ENCODE measurements at regions not wholly inside any gene's neighbourhood (a gene's known extent, or its start where the extent isn't known, plus 50 kb on each side); places are given as distances from the start of the nearest gene placed in this dataset.

DNA sequence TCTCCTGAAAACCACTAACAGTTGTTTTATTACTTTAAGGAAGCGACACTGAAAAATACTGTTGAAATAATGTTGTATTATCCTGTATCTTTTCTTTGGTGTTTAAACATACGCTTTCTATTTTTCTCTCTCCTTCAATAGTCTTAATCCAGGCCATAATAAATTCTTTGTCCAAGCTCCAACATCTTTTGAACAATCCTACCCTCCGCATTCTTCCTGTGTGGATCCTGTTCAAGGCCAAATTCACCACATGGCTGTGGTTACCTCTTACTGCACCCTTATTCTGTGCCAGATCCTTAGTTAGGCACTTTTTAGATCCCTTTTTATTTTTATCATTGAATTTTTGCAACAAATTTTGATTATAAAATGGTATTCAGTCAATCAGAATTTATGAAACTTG, 1691.5 kb downstream of the MAT2B start:
- no peak for TF ChIP-seq EP300 (conservative IDR thresholded peaks at IDR 0.05; ENCODE audit: poor library complexity, severe bottlenecking)
- TF ChIP-seq, protein P1, sequence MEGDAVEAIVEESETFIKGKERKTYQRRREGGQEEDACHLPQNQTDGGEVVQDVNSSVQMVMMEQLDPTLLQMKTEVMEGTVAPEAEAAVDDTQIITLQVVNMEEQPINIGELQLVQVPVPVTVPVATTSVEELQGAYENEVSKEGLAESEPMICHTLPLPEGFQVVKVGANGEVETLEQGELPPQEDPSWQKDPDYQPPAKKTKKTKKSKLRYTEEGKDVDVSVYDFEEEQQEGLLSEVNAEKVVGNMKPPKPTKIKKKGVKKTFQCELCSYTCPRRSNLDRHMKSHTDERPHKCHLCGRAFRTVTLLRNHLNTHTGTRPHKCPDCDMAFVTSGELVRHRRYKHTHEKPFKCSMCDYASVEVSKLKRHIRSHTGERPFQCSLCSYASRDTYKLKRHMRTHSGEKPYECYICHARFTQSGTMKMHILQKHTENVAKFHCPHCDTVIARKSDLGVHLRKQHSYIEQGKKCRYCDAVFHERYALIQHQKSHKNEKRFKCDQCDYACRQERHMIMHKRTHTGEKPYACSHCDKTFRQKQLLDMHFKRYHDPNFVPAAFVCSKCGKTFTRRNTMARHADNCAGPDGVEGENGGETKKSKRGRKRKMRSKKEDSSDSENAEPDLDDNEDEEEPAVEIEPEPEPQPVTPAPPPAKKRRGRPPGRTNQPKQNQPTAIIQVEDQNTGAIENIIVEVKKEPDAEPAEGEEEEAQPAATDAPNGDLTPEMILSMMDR (IDR thresholded peaks at IDR 0.05; ENCODE audit: poor library complexity, severe bottlenecking) = no peak
- no peak for TF ChIP-seq EZH2 (IDR thresholded peaks at IDR 0.05; ENCODE audit: borderline replicate concordance, insufficient read depth, low read length, poor library complexity, severe bottlenecking)
- no peak for TF ChIP-seq RAD21 (conservative IDR thresholded peaks at IDR 0.05)
- TF ChIP-seq MXI1 (conservative IDR thresholded peaks at IDR 0.05; ENCODE audit: poor library complexity, severe bottlenecking) = no peak
- TF ChIP-seq, protein P2, sequence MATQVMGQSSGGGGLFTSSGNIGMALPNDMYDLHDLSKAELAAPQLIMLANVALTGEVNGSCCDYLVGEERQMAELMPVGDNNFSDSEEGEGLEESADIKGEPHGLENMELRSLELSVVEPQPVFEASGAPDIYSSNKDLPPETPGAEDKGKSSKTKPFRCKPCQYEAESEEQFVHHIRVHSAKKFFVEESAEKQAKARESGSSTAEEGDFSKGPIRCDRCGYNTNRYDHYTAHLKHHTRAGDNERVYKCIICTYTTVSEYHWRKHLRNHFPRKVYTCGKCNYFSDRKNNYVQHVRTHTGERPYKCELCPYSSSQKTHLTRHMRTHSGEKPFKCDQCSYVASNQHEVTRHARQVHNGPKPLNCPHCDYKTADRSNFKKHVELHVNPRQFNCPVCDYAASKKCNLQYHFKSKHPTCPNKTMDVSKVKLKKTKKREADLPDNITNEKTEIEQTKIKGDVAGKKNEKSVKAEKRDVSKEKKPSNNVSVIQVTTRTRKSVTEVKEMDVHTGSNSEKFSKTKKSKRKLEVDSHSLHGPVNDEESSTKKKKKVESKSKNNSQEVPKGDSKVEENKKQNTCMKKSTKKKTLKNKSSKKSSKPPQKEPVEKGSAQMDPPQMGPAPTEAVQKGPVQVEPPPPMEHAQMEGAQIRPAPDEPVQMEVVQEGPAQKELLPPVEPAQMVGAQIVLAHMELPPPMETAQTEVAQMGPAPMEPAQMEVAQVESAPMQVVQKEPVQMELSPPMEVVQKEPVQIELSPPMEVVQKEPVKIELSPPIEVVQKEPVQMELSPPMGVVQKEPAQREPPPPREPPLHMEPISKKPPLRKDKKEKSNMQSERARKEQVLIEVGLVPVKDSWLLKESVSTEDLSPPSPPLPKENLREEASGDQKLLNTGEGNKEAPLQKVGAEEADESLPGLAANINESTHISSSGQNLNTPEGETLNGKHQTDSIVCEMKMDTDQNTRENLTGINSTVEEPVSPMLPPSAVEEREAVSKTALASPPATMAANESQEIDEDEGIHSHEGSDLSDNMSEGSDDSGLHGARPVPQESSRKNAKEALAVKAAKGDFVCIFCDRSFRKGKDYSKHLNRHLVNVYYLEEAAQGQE (IDR thresholded peaks at IDR 0.05; ENCODE audit: borderline replicate concordance) = no peak
